B cell (primary cell): ENCODE measurements at regions not wholly inside any gene's neighbourhood (a gene's known extent, or its start where the extent isn't known, plus 50 kb on each side); places are given as distances from the start of the nearest gene placed in this dataset.

Source experiments
- ATAC-seq: fragments of 200-7000 bp; cut with Tn5 transposase; one replicate; pipeline ENCODE4 v1.10.0; 2021; ENCODE audit warnings: low read depth, mild to moderate bottlenecking, moderate number of reproducible peaks, moderate library complexity
- CTCF ChIA-PET: fragments of 350-600 bp; sonication (Branson Sonifier 250); formaldehyde crosslinking; loops from one replicate; lab custom pipeline; 2021; ENCODE audit warnings: antibody characterized with exemption, inconsistent platforms; lab: Charles Lee
- POLR2A ChIA-PET: fragments of 350-600 bp; sonication (Branson Sonifier 250); formaldehyde crosslinking; loops from one replicate; lab custom pipeline; 2021; ENCODE audit warnings: antibody characterized with exemption; lab: Charles Lee
- DNase-seq: peaks from one replicate; pipeline ENCODE4 v3.0.0; 2013
- H2AFZ ChIP-seq: 2 replicates; pipeline ENCODE4 v1.6.1; 2012; ENCODE audit warnings: mild to moderate bottlenecking, low read depth, low read length; ENCODE audit not compliant: insufficient read depth, poor library complexity, severe bottlenecking
- H3K27ac ChIP-seq, 2 donors: 1 replicate in 1 of 2; 2 replicates in 1 of 2; pipeline ENCODE4 v1.5.1; 2012 to 2013; ENCODE audit warnings: low read length in 2 of 2, mild to moderate bottlenecking in 2 of 2, moderate library complexity in 1 of 2
- H3K27me3 ChIP-seq, 4 experiments: fragments of 200-600 bp in 1 of 4; sonication (generic) in 1 of 4; replicated peaks in 1 of 4; 1 replicate in 2 of 4; 2 replicates in 2 of 4; pipeline versions ENCODE4 v1.6.1 to v1.7.0; 2013 to 2016; ENCODE audit warnings: low read length in 3 of 4, mild to moderate bottlenecking in 2 of 4, mixed read lengths in 1 of 4, moderate library complexity in 1 of 4; ENCODE audit not compliant: insufficient read depth in 4 of 4, control insufficient read depth in 3 of 4; ENCODE audit errors: control extremely low read depth in 1 of 4
- H3K36me3 ChIP-seq, 2 experiments: replicated peaks in 1 of 2; 1 replicate in 1 of 2; 2 replicates in 1 of 2; pipeline versions ENCODE4 v1.6.1 to v1.7.1; 2013; ENCODE audit warnings: low read length in 1 of 2; ENCODE audit not compliant: insufficient read depth in 2 of 2, control insufficient read depth in 1 of 2; ENCODE audit errors: control extremely low read depth in 1 of 2, extremely low read depth in 1 of 2
- H3K4me1 ChIP-seq, 2 donors: fragments of 200-600 bp in 1 of 2; sonication (generic) in 1 of 2; 1 replicate in 1 of 2; 2 replicates in 1 of 2; pipeline versions ENCODE4 v1.5.1 to v1.6.1; 2013 to 2017; ENCODE audit warnings: low read length in 2 of 2; ENCODE audit not compliant: control insufficient read depth in 2 of 2, insufficient read depth in 2 of 2
- H3K4me2 ChIP-seq: replicated peaks from 2 replicates; pipeline ENCODE3; 2012; ENCODE audit warnings: mild to moderate bottlenecking, low read depth, low read length; ENCODE audit not compliant: poor library complexity, severe bottlenecking
- H3K4me3 ChIP-seq, 5 experiments: fragments of 200-600 bp in 1 of 5; sonication (generic) in 1 of 5; 1 replicate in 3 of 5; 2 replicates in 2 of 5; pipeline versions ENCODE4 v1.5.1 to v1.7.0; 2011 to 2016; ENCODE audit warnings: low read length in 4 of 5, mild to moderate bottlenecking in 4 of 5, low read depth in 2 of 5, control low read depth in 1 of 5, moderate library complexity in 1 of 5; ENCODE audit not compliant: insufficient read depth in 1 of 5; ENCODE audit errors: control extremely low read depth in 1 of 5, extremely low read depth in 1 of 5
- H3K79me2 ChIP-seq: fragments of 200-600 bp; sonication (generic); one replicate; pipeline ENCODE4 v1.6.0; 2016; ENCODE audit warnings: low read length; ENCODE audit not compliant: control insufficient read depth, insufficient read depth
- H3K9ac ChIP-seq: fragments of 200-600 bp; sonication (generic); 2 replicates; pipeline ENCODE4 v1.6.1; 2017; ENCODE audit warnings: mild to moderate bottlenecking, low read length, moderate library complexity
- H3K9me3 ChIP-seq, 3 donors: one replicate each; pipeline versions ENCODE4 v1.6.1 to v1.7.1; 2013; ENCODE audit warnings: low read length in 2 of 3; ENCODE audit not compliant: control insufficient read depth in 2 of 3, insufficient read depth in 1 of 3; ENCODE audit errors: control extremely low read depth in 1 of 3
- H4K20me1 ChIP-seq: 2 replicates; pipeline ENCODE4 v1.6.0; 2012; ENCODE audit warnings: mild to moderate bottlenecking, low read length; ENCODE audit not compliant: insufficient read depth, control insufficient read depth, poor library complexity, severe bottlenecking
- H3K27ac Mint-ChIP-seq: one replicate; pipeline ENCODE4 v1.8.0; 2021; ENCODE audit warnings: mixed read lengths
- H3K27me3 Mint-ChIP-seq: one replicate; pipeline ENCODE4 v1.8.0; 2021; ENCODE audit warnings: mixed read lengths
- H3K4me1 Mint-ChIP-seq: one replicate; pipeline ENCODE4 v1.8.0; 2021; ENCODE audit warnings: mixed read lengths
- H3K4me3 Mint-ChIP-seq: one replicate; pipeline ENCODE4 v1.8.0; 2021; ENCODE audit warnings: mixed read lengths
- H3K9me3 Mint-ChIP-seq: one replicate; pipeline ENCODE4 v1.8.0; 2022; ENCODE audit warnings: mixed read lengths; ENCODE audit not compliant: insufficient read depth
- EZH2 ChIP-seq: IDR thresholded peaks from 2 replicates; pipeline ENCODE4 v1.6.1; 2012; ENCODE audit warnings: borderline replicate concordance, low read depth, mild to moderate bottlenecking, moderate library complexity, low read length; ENCODE audit not compliant: insufficient read depth, poor library complexity, severe bottlenecking
- WGBS: methylation state at CpG from one replicate; pipeline ENCODE4 v1.1.5; 2013; ENCODE audit warnings: missing lambda C conversion rate; ENCODE audit not compliant: insufficient coverage; 5-methylcytosine and 5-hydroxymethylcytosine counted together
- intact Hi-C: fragments of 100-400 bp; cut with micrococcal nuclease; formaldehyde crosslinking; loops from one replicate; pipeline ENCODE4 v1.10.0; 2022
- TF ChIP-seq, protein P1 (sequence below): fragments of 200-600 bp; IDR thresholded peaks from one replicate; pipeline ENCODE4 v1.8.0; 2022; ENCODE audit warnings: antibody characterized with exemption, mild to moderate bottlenecking

DNA sequence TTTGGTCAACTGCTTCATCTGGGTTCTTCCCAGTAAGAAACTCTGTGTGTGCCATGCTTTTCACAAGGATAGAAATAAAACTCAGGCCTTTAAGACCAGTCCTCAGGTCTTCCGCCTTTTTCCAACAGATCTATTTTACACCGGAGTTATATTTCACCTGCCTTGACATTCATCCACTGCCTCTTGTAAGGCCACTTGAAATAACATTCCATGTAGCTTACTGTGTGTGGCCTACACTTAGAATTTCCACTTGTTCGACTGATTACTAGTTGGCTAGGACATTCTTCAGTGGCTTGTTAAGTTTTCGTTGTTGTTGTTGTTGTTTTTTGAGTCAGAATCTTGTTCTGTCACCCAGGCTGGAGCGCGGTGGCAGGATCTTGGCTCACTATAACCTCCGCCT is 92.8 kb upstream of the UNC5C start:
- Histone ChIP-seq H3K4me3 (no peak overlapping the region), H3K27ac (no peak overlapping the region), H3K4me1 (no peaks in the 10 kb centered on the region), H3K4me2 (no peak overlapping the region), H3K36me3 (no peaks in the 10 kb centered on the region), H3K9ac (no peak overlapping the region), H2AFZ (no peak overlapping the region), H4K20me1 (no peaks in the 10 kb centered on the region), H3K79me2 (no peaks in the 10 kb centered on the region), H3K27me3 (no peaks in the 10 kb centered on the region), H3K9me3 (no peaks in the 10 kb centered on the region)
- ChIA-PET POLR2A (no interaction called here), CTCF (no interaction called here)
- no peaks in the 10 kb centered on the region for H3K9me3 Mint-ChIP-seq
- H3K4me3 Mint-ChIP-seq = no peak overlapping the region
- TF ChIP-seq, protein P1, sequence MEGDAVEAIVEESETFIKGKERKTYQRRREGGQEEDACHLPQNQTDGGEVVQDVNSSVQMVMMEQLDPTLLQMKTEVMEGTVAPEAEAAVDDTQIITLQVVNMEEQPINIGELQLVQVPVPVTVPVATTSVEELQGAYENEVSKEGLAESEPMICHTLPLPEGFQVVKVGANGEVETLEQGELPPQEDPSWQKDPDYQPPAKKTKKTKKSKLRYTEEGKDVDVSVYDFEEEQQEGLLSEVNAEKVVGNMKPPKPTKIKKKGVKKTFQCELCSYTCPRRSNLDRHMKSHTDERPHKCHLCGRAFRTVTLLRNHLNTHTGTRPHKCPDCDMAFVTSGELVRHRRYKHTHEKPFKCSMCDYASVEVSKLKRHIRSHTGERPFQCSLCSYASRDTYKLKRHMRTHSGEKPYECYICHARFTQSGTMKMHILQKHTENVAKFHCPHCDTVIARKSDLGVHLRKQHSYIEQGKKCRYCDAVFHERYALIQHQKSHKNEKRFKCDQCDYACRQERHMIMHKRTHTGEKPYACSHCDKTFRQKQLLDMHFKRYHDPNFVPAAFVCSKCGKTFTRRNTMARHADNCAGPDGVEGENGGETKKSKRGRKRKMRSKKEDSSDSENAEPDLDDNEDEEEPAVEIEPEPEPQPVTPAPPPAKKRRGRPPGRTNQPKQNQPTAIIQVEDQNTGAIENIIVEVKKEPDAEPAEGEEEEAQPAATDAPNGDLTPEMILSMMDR = no peak
- WGBS = 94% methylated on average over 6 of the region's 7 CpGs
- no peak overlapping the region for H3K27ac Mint-ChIP-seq
- ATAC-seq (no peak), DNase-seq (no peak)
- H3K4me1 Mint-ChIP-seq = no peaks in the 10 kb centered on the region
- H3K27me3 Mint-ChIP-seq = no peaks in the 10 kb centered on the region
- intact Hi-C loops = no loop called here

DNA sequence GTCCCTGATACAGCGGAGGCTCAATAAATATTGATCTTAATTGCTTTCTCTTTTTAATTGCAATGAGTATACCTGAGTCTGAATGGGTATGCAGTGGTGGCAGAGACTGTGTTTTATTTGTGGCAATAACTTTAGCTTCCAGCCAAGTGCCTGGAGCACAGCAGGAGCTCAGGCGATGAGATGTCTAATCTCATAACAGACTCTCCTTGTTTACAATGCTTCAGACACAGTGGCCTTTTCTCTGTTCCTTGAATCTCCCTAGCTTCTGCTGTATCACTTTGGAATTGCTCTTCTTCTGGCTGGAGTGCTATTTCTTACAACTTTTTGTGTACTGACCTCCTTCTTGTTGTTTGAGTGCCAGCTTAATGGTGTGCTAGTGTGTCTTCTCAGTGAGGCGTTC is 91.5 kb upstream of the UNC5C start:
- POLR2A ChIA-PET = no interaction called here
- H3K4me3 Mint-ChIP-seq = no peak overlapping the region
- WGBS = 100% methylated on average over 1 of the region's 3 CpGs

More for the DNA sequence above, 91.5 kb upstream of the UNC5C start:
- H3K27ac ChIP-seq = no peak overlapping the region
- H3K79me2 ChIP-seq = no peaks in the 10 kb centered on the region
- no peaks in the 10 kb centered on the region for H3K36me3 ChIP-seq
- H2AFZ ChIP-seq = no peak overlapping the region
- ATAC-seq (no peak), DNase-seq (no peak)
- H3K4me1 ChIP-seq = no peaks in the 10 kb centered on the region
- intact Hi-C loops = no loop called here
- H3K4me1 Mint-ChIP-seq = no peaks in the 10 kb centered on the region
- no peaks in the 10 kb centered on the region for H3K27me3 ChIP-seq
- H3K4me2 ChIP-seq = no peak overlapping the region
- no peak overlapping the region for H3K4me3 ChIP-seq
- no peaks in the 10 kb centered on the region for H3K9me3 ChIP-seq
- no peak overlapping the region for H3K9ac ChIP-seq
- no peaks in the 10 kb centered on the region for H3K27me3 Mint-ChIP-seq
- H4K20me1 ChIP-seq = no peaks in the 10 kb centered on the region
- no peaks in the 10 kb centered on the region for H3K9me3 Mint-ChIP-seq
- TF ChIP-seq, protein P1 = no peak
- no peak for TF ChIP-seq EZH2
- H3K27ac Mint-ChIP-seq = no peak overlapping the region
- CTCF ChIA-PET = no interaction called here
